ACC112 (cell line): ENCODE measurements at regions not wholly inside any gene's neighbourhood (a gene's known extent, or its start where the extent isn't known, plus 50 kb on each side); places are given as distances from the start of the nearest gene placed in this dataset.

Experiments
- H2AFZ ChIP-seq: fragments of 200-600 bp; sonication (generic); one replicate; pipeline ENCODE4 v1.6.0; 2017; ENCODE audit warnings: antibody characterized with exemption, low read length; ENCODE audit not compliant: unreplicated experiment
- H3K27ac ChIP-seq: fragments of 200-600 bp; sonication (generic); 2 replicates; pipeline ENCODE4 v1.5.1; 2014; ENCODE audit warnings: low read depth, mild to moderate bottlenecking, antibody characterized with exemption, low read length, moderate library complexity
- H3K27me3 ChIP-seq: fragments of 200-600 bp; sonication (generic); 2 replicates; pipeline ENCODE4 v1.6.1; 2014; ENCODE audit warnings: mild to moderate bottlenecking, antibody characterized with exemption, low read length, moderate library complexity, mixed read lengths; ENCODE audit not compliant: insufficient read depth
- H3K36me3 ChIP-seq: fragments of 200-600 bp; sonication (generic); 2 replicates; pipeline ENCODE4 v1.6.1; 2016; ENCODE audit warnings: mild to moderate bottlenecking, antibody characterized with exemption, low read length, moderate library complexity, mixed read lengths; ENCODE audit not compliant: insufficient read depth
- H3K4me1 ChIP-seq: fragments of 200-600 bp; sonication (generic); one replicate; pipeline ENCODE4 v1.6.1; 2016; ENCODE audit warnings: low read length, mixed read lengths; ENCODE audit not compliant: insufficient read depth, unreplicated experiment, control insufficient read depth
- H3K4me3 ChIP-seq: fragments of 200-600 bp; sonication (generic); 2 replicates; pipeline ENCODE4 v1.5.1; 2014; ENCODE audit warnings: mild to moderate bottlenecking, low read depth, low read length
- H3K79me2 ChIP-seq: fragments of 200-600 bp; sonication (generic); one replicate; pipeline ENCODE4 v1.6.0; 2016; ENCODE audit warnings: low read length; ENCODE audit not compliant: control insufficient read depth, unreplicated experiment, insufficient read depth

- H3K27me3 ChIP-seq: no peaks in the 10 kb centered on the region
- peak overlapping the region; percentile 85 for H2AFZ ChIP-seq
- H3K79me2 ChIP-seq: no peaks in the 10 kb centered on the region
- peaks cover 40% of the 10 kb centered on the region for H3K4me1 ChIP-seq
- H3K27ac ChIP-seq: peak overlapping the region; percentile 95
- H3K36me3 ChIP-seq: no peaks in the 10 kb centered on the region
- peak overlapping the region; percentile 2; the same call in 1 of the 2 replicates for H3K4me3 ChIP-seq
Measured at GRCh38 chr17:14744761-14745473, 444.0 kb downstream of the HS3ST3B1 start.

- peak overlapping the region; percentile 70 for H3K27ac ChIP-seq
- no peaks in the 10 kb centered on the region for H3K27me3 ChIP-seq
- H3K36me3 ChIP-seq: no peaks in the 10 kb centered on the region
- peak overlapping the region; percentile 78 for H2AFZ ChIP-seq
- H3K4me3 ChIP-seq: no peak overlapping the region
- peaks cover 63% of the 10 kb centered on the region for H3K4me1 ChIP-seq
- H3K79me2 ChIP-seq: no peaks in the 10 kb centered on the region
Measured at GRCh38 chr17:14741491-14741890, 440.6 kb downstream of the HS3ST3B1 start.

DNA sequence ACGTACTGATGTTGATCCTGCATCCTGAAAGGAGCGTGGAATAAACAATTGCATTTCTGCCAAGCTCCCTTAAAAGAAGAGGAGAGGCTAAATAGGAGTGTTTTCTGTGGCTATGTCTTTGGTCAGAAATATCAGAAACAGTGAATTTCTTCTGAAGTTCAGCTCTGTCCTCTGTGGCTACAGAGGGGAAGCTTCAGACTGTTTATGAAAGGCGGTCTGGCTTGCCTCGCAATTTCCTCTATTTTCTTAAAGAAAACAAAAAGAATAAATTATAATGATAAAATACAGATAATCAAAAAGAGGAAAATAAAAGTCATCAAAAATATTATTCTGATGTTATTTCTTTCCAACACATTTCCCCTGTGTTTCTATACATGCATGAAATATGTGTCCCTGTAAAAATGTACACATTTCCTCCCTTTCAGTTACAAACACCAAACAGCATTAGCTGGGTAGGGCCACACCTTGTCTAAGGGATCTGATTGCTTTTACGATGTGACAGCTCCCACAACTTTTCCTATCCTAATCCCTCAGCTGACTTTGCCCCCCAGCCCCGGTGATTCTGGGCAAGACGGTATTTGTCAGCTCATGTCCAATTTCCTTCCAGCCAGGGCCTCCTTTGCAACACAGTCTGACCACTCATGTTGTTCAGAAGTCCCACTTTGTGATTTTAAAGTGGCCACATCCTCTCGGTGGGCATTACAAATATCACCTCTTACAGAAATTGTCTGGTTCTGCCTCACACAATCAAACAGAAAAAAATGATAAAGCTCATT, 439.0 kb downstream of the HS3ST3B1 start:
- H3K4me1 ChIP-seq: peaks cover 52% of the 10 kb centered on the region
- H3K79me2 ChIP-seq: no peaks in the 10 kb centered on the region
- no peaks in the 10 kb centered on the region for H3K27me3 ChIP-seq
- peak overlapping the region; percentile 100 for H3K27ac ChIP-seq
- no peak overlapping the region for H2AFZ ChIP-seq
- no peaks in the 10 kb centered on the region for H3K36me3 ChIP-seq
- no peak overlapping the region for H3K4me3 ChIP-seq

GRCh38 chr17:14738652-14738988, 437.7 kb downstream of the HS3ST3B1 start:
- Histone ChIP-seq H3K4me1 (peaks cover 48% of the 10 kb centered on the region), H3K27me3 (no peaks in the 10 kb centered on the region), H3K4me3 (peak overlapping the region; percentile 26; the same call in 1 of the 2 replicates), H3K79me2 (no peaks in the 10 kb centered on the region), H2AFZ (no peak overlapping the region), H3K36me3 (no peaks in the 10 kb centered on the region), H3K27ac (peak overlapping the region; percentile 100)

GRCh38 chr17:14737984-14738651, 437.2 kb downstream of the HS3ST3B1 start:
- Histone ChIP-seq H3K36me3 (no peaks in the 10 kb centered on the region), H3K27ac (peak overlapping the region; percentile 100), H3K79me2 (no peaks in the 10 kb centered on the region), H3K4me1 (peaks cover 48% of the 10 kb centered on the region), H2AFZ (no peak overlapping the region), H3K4me3 (peak overlapping the region; percentile 6; the same call in 1 of the 2 replicates), H3K27me3 (no peaks in the 10 kb centered on the region)

GRCh38 chr17:14736631-14737030, 435.8 kb downstream of the HS3ST3B1 start:
- Histone ChIP-seq H3K79me2 (no peaks in the 10 kb centered on the region), H3K27ac (peak overlapping the region; percentile 100), H2AFZ (peak overlapping the region; percentile 58), H3K36me3 (no peaks in the 10 kb centered on the region), H3K27me3 (no peaks in the 10 kb centered on the region), H3K4me3 (no peak overlapping the region), H3K4me1 (peaks cover 47% of the 10 kb centered on the region)

DNA sequence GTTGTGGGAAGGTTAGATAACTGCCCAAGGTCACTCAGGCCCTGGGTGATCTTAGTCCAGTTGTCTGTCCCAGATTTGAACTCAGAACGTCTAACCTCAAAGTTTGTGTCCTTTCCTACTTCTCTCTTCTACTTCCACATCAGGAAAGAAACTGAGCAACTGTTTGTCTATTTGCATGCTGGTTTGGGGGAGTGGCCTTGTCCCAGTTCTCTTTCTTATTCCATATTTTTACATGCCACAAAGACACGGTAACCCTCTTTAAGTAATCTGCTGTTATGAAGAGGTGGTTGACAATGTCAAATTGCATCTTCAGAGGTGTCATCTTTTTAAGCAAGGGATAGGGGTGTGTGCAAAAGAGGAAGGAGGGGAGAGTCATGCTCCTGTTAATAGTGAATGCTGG, 432.5 kb downstream of the HS3ST3B1 start:
- no peaks in the 10 kb centered on the region for H3K79me2 ChIP-seq
- no peaks in the 10 kb centered on the region for H3K27me3 ChIP-seq
- H3K27ac ChIP-seq: no peak overlapping the region
- peaks cover 17% of the 10 kb centered on the region for H3K4me1 ChIP-seq
- no peak overlapping the region for H2AFZ ChIP-seq
- H3K4me3 ChIP-seq: no peak overlapping the region
- H3K36me3 ChIP-seq: no peaks in the 10 kb centered on the region

GRCh38 chr17:14732211-14732610, 431.3 kb downstream of the HS3ST3B1 start:
- peaks cover 8% of the 10 kb centered on the region for H3K4me1 ChIP-seq
- H3K36me3 ChIP-seq: no peaks in the 10 kb centered on the region
- no peaks in the 10 kb centered on the region for H3K79me2 ChIP-seq
- H3K27ac ChIP-seq: no peak overlapping the region
- H3K4me3 ChIP-seq: no peak overlapping the region
- no peaks in the 10 kb centered on the region for H3K27me3 ChIP-seq
- no peak overlapping the region for H2AFZ ChIP-seq

DNA sequence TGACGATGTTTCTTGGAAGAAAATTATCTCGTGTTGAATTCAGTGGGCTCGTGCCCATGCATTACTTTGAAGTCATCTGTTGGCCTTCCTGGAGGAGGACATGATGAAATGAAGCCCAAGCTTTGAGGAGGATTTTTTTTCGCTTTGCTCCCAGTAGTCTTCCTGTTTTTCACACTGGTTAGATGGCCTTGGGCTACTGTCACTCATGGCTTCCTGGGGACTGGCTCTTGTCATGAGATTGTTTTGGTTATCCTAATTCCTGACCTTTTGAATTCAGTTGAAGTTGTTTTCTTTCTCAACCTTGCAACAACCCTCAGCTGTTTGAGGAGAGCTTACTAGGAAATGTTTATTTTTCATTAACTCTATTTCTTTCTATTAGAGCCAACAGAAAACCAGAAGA, 430.7 kb downstream of the HS3ST3B1 start:
- H3K36me3 ChIP-seq: no peaks in the 10 kb centered on the region
- H3K4me1 ChIP-seq: peaks cover 1% of the 10 kb centered on the region
- no peaks in the 10 kb centered on the region for H3K27me3 ChIP-seq
- H3K79me2 ChIP-seq: no peaks in the 10 kb centered on the region
- no peak overlapping the region for H3K4me3 ChIP-seq
- H2AFZ ChIP-seq: no peak overlapping the region
- H3K27ac ChIP-seq: no peak overlapping the region

DNA sequence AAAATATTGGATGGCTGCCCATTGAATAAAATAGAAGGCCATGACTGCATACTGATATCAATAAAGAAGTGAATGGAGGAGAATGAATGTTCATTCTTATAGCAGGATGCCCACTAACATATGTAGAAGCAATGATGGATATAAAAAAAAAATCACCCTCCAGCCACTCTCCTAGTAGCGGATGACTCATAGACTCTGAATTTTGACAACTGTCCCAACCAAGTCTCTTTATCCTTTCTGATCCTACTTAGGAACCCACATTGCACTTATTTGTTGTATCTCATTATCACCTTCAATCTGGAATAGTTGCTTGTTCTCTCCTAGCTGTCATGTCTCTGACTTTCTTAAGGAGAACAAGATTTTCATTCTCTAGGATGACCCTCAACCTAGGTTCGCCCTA, 429.9 kb downstream of the HS3ST3B1 start:
- Histone ChIP-seq H3K27ac (no peak overlapping the region), H3K79me2 (no peaks in the 10 kb centered on the region), H3K4me1 (no peaks in the 10 kb centered on the region), H3K27me3 (no peaks in the 10 kb centered on the region), H2AFZ (no peak overlapping the region), H3K4me3 (no peak overlapping the region), H3K36me3 (no peaks in the 10 kb centered on the region)
